Right lobe of liver (tissue), 6 donors: ENCODE measurements at regions not wholly inside any gene's neighbourhood (a gene's known extent, or its start where the extent isn't known, plus 50 kb on each side); places are given as distances from the start of the nearest gene placed in this dataset.
"Not testable (repeated sequence)": the region's sequence is repeated elsewhere in the genome, so short reads cannot be mapped to it uniquely, and the experiment has no call there.

Experiments used
- ATAC-seq, 4 donors: fragments of 200-7000 bp; cut with Tn5 transposase; one replicate each; pipeline ENCODE4 v1.9.1; 2020; ENCODE audit warnings: mild to moderate bottlenecking in 4 of 4, moderate library complexity in 4 of 4
- DNase-seq, 3 donors: peaks; one replicate each; pipeline ENCODE4 v3.0.0-alpha.2; 2020
- H3K27ac ChIP-seq, 3 donors: fragments of 200-600 bp; one replicate each; pipeline ENCODE4 v1.8.0; 2022
- H3K27me3 ChIP-seq, 2 donors: fragments of 200-600 bp; one replicate each; pipeline ENCODE4 v1.8.0; 2022
- H3K36me3 ChIP-seq, 4 donors: fragments of 200-600 bp; sonication (generic) in 1 of 4; one replicate each; pipeline versions ENCODE4 v1.5.1 to v1.8.0; 2017 to 2022; ENCODE audit warnings: control low read depth in 1 of 4
- H3K4me1 ChIP-seq, 4 donors: fragments of 200-600 bp; sonication (generic) in 1 of 4; one replicate each; pipeline versions ENCODE4 v1.5.1 to v1.8.0; 2017 to 2022; ENCODE audit warnings: control low read depth in 1 of 4
- H3K4me3 ChIP-seq, 3 donors: fragments of 200-600 bp; one replicate each; pipeline ENCODE4 v1.8.0; 2022
- H3K9me3 ChIP-seq, 4 donors: fragments of 200-600 bp; sonication (generic) in 1 of 4; one replicate each; pipeline versions ENCODE4 v1.5.1 to v1.8.0; 2017 to 2022; ENCODE audit warnings: control low read depth in 1 of 4
- CTCF ChIP-seq, 4 donors: fragments of 200-600 bp in 3 of 4; fragments of 450-650 bp in 1 of 4; IDR thresholded peaks; one replicate each; pipeline versions ENCODE4 v1.5.1 to v1.8.0; 2016 to 2022; ENCODE audit warnings: antibody characterized with exemption in 4 of 4, mild to moderate bottlenecking in 2 of 4
- POLR2A ChIP-seq: fragments of 450-650 bp; IDR thresholded peaks from one replicate; pipeline ENCODE4 v1.6.1; 2017; ENCODE audit warnings: antibody characterized with exemption, mild to moderate bottlenecking
- WGBS: methylation state at CpG from one replicate; pipeline ENCODE4 v1.1.6; 2018; ENCODE audit warnings: low coverage, low lambda C conversion rate; ENCODE audit not compliant: insufficient coverage; ENCODE audit errors: missing lambda C conversion rate; 5-methylcytosine and 5-hydroxymethylcytosine counted together
- intact Hi-C, 2 donors: fragments of 100-400 bp; cut with DNase I; formaldehyde crosslinking; loops; one replicate each; pipeline versions ENCODE4 v1.11.2 to v1.14.1; 2022
- donor health status: DM: no; HTN: yes; CAD: no.
- donor health status: DM: no; HTN: no; CAD: no.
- donor health status: DM: no; HTN: no; CAD: no.
- donor health status: DM: no; HTN: yes; CAD: no.
- donor health status: DM: no; HTN: yes; CAD: no.

- Histone ChIP-seq H3K4me1 (no peaks in the 10 kb centered on the region), H3K36me3 (no peaks in the 10 kb centered on the region), H3K9me3 (no peaks in the 10 kb centered on the region), H3K4me3 (no peak overlapping the region), H3K27ac (no peak overlapping the region), H3K27me3 (no peaks in the 10 kb centered on the region)
- DNase-seq (no peak), ATAC-seq (no peak)
- intact Hi-C loops, result no loop called here
- TF ChIP-seq CTCF (IDR thresholded peaks at IDR 0.05) (no peak), POLR2A (no peak)
- WGBS, result 100% methylated on average over 1 of the region's 1 CpG
Measured at GRCh38 chrX:40854242-40854641, 118.9 kb upstream of the MED14 start.

- Histone ChIP-seq H3K27me3 (no peaks in the 10 kb centered on the region), H3K27ac (no peak overlapping the region), H3K36me3 (no peaks in the 10 kb centered on the region), H3K9me3 (no peaks in the 10 kb centered on the region), H3K4me3 (no peak overlapping the region), H3K4me1 (no peaks in the 10 kb centered on the region)
- TF ChIP-seq POLR2A, result no peak
- TF ChIP-seq CTCF (IDR thresholded peaks at IDR 0.05), result no peak
- ATAC-seq, result no peak
- DNase-seq, result no peak
- intact Hi-C loops, result no loop called here
Measured at GRCh38 chrX:40855411-40855810, 120.1 kb upstream of the MED14 start.

GRCh38 chrX:40855932-40856515 lies 120.7 kb upstream of the MED14 start:
- TF ChIP-seq CTCF (IDR thresholded peaks at IDR 0.05), result no peak
- no peak for TF ChIP-seq POLR2A
- no peak for ATAC-seq

GRCh38 chrX:40861952-40862554 lies 126.7 kb upstream of the MED14 start:
- H3K4me1 ChIP-seq, ATAC-seq, DNase-seq, H3K27ac ChIP-seq, H3K27me3 ChIP-seq, H3K9me3 ChIP-seq, intact Hi-C loops, H3K4me3 ChIP-seq, H3K36me3 ChIP-seq: not testable (repeated sequence)
- 93% methylated on average over 13 of the region's 47 CpGs for WGBS

More at GRCh38 chrX:40855932-40856515, 120.7 kb upstream of the MED14 start:
- intact Hi-C loops, result no loop called here
- H3K27me3 ChIP-seq, result no peaks in the 10 kb centered on the region
- no peak overlapping the region for H3K27ac ChIP-seq
- DNase-seq, result no peak
- H3K4me3 ChIP-seq, result no peak overlapping the region
- H3K4me1 ChIP-seq, result no peaks in the 10 kb centered on the region
- H3K9me3 ChIP-seq, result no peaks in the 10 kb centered on the region
- H3K36me3 ChIP-seq, result no peaks in the 10 kb centered on the region

- DNase-seq, H3K27me3 ChIP-seq, H3K9me3 ChIP-seq, H3K36me3 ChIP-seq, H3K4me1 ChIP-seq, ATAC-seq, H3K4me3 ChIP-seq, intact Hi-C loops, H3K27ac ChIP-seq: not testable (repeated sequence)
- 36% methylated on average over 3 of the region's 4 CpGs for WGBS
Measured at GRCh38 chrX:40863260-40863659, 127.9 kb upstream of the MED14 start.

- no peaks in the 10 kb centered on the region for H3K36me3 ChIP-seq
- 71% methylated on average over 1 of the region's 1 CpG for WGBS
- no peak for DNase-seq
- no peak overlapping the region for H3K4me3 ChIP-seq
- no peaks in the 10 kb centered on the region for H3K27me3 ChIP-seq
- TF ChIP-seq POLR2A (no peak), CTCF (IDR thresholded peaks at IDR 0.05) (no peak)
- H3K9me3 ChIP-seq, result no peaks in the 10 kb centered on the region
- no peak overlapping the region for H3K27ac ChIP-seq
- no peaks in the 10 kb centered on the region for H3K4me1 ChIP-seq
- ATAC-seq, result no peak
- intact Hi-C loops, result no loop called here
Measured at GRCh38 chrX:40863671-40864070, 128.3 kb upstream of the MED14 start.
